OCI-LY1 (cell line): ENCODE measurements at regions not wholly inside any gene's neighbourhood (a gene's known extent, or its start where the extent isn't known, plus 50 kb on each side); places are given as distances from the start of the nearest gene placed in this dataset.

Experiments
- H2AFZ ChIP-seq: fragments of 200-600 bp; sonication (generic), shearing (Covaris generic); 2 replicates; pipeline ENCODE4 v1.6.0; 2014; ENCODE audit warnings: antibody characterized with exemption, mild to moderate bottlenecking, low read length
- H3F3A ChIP-seq: fragments of 200-600 bp; sonication (generic), shearing (Covaris generic); 2 replicates; pipeline ENCODE4 v1.6.0; 2014; ENCODE audit warnings: mild to moderate bottlenecking, antibody characterized with exemption, low read length, moderate library complexity; ENCODE audit not compliant: insufficient read depth
- H3K27ac ChIP-seq: fragments of 200-600 bp; sonication (generic); 2 replicates; pipeline ENCODE4 v1.5.1; 2014; ENCODE audit warnings: low read length, mixed run types, mild to moderate bottlenecking, low read depth; ENCODE audit not compliant: poor library complexity, severe bottlenecking
- H3K27me3 ChIP-seq: fragments of 200-600 bp; sonication (generic); 2 replicates; pipeline ENCODE4 v1.6.0; 2014; ENCODE audit warnings: antibody characterized with exemption, mild to moderate bottlenecking, low read length, moderate library complexity; ENCODE audit not compliant: insufficient read depth
- H3K36me3 ChIP-seq: fragments of 200-600 bp; sonication (generic); 2 replicates; pipeline ENCODE4 v1.6.1; 2014; ENCODE audit warnings: mild to moderate bottlenecking, antibody characterized with exemption, low read length, moderate library complexity, mixed read lengths; ENCODE audit not compliant: insufficient read depth
- H3K4me1 ChIP-seq: fragments of 200-600 bp; sonication (generic); 2 replicates; pipeline ENCODE4 v1.5.1; 2014; ENCODE audit warnings: mild to moderate bottlenecking, low read length, moderate library complexity; ENCODE audit not compliant: insufficient read depth, severe bottlenecking
- H3K4me2 ChIP-seq: fragments of 200-600 bp; sonication (generic), shearing (Covaris generic); 2 replicates; pipeline ENCODE4 v1.6.1; 2014; ENCODE audit warnings: low read length
- H3K4me3 ChIP-seq: fragments of 200-600 bp; sonication (generic); 2 replicates; pipeline ENCODE4 v1.5.1; 2014; ENCODE audit warnings: low read length, low read depth, mild to moderate bottlenecking, mixed read lengths; ENCODE audit not compliant: poor library complexity, severe bottlenecking
- H3K79me2 ChIP-seq: fragments of 200-600 bp; shearing (Covaris generic); 2 replicates; pipeline ENCODE4 v1.6.1; 2016; ENCODE audit warnings: mixed run types, low read length, mixed read lengths; ENCODE audit not compliant: insufficient read depth
- H3K9ac ChIP-seq: fragments of 200-600 bp; sonication (generic), shearing (Covaris generic); 2 replicates; pipeline ENCODE4 v1.6.1; 2014; ENCODE audit warnings: mild to moderate bottlenecking, low read length, mixed read lengths
- H3K9me2 ChIP-seq: fragments of 200-600 bp; sonication (generic), shearing (Covaris generic); 2 replicates; pipeline ENCODE4 v1.6.1; 2014; ENCODE audit warnings: low read depth, mild to moderate bottlenecking, low read length, mixed read lengths
- H3K9me3 ChIP-seq: fragments of 200-600 bp; shearing (Covaris generic); 2 replicates; pipeline ENCODE4 v1.6.1; 2014; ENCODE audit warnings: low read length, mixed read lengths
- H4K20me1 ChIP-seq: fragments of 200-600 bp; sonication (generic), shearing (Covaris generic); 2 replicates; pipeline ENCODE4 v1.6.0; 2016; ENCODE audit warnings: mild to moderate bottlenecking, low read length; ENCODE audit not compliant: insufficient read depth
- EZH2 ChIP-seq: fragments of 200-600 bp; sonication (generic), shearing (Covaris generic); IDR thresholded peaks from 2 replicates; pipeline ENCODE4 v1.8.0; 2017; ENCODE audit warnings: borderline replicate concordance, mixed run types, mild to moderate bottlenecking, antibody characterized with exemption, low read length, moderate library complexity, mixed read lengths
- TF ChIP-seq, protein P1 (sequence below): fragments of 200-600 bp; sonication (generic), shearing (Covaris generic); IDR thresholded peaks from 2 replicates; pipeline ENCODE4 v1.5.1; 2017; ENCODE audit warnings: mild to moderate bottlenecking, antibody characterized with exemption, low read length, moderate library complexity, mixed read lengths

DNA sequence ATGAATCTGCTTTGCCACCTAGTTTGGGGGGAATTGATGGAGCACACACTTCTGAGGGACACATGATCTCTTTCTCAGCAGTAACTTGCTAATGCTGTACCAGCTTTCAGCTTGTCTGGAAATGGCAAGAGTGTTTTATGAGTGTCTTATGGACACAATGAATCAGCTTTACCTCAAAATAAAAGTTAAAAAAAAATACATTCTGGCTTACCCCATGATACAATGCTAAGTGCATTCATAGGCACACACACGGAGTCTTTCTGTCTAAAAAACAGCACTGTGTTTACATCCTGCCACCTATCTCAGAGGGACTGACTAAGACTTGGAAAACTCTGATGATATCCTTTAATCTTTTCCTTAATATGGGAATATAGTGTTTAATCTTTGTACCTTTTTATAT is 455.5 kb upstream of the ADAMTS5 start:
- Histone ChIP-seq H3K9me2 (no peaks in the 10 kb centered on the region), H4K20me1 (no peaks in the 10 kb centered on the region), H3K4me2 (no peak overlapping the region), H3K4me3 (no peak overlapping the region), H3K27me3 (no peaks in the 10 kb centered on the region), H3K9ac (no peak overlapping the region), H3K4me1 (no peaks in the 10 kb centered on the region), H3F3A (no peaks in the 10 kb centered on the region), H2AFZ (no peak overlapping the region), H3K36me3 (no peaks in the 10 kb centered on the region), H3K79me2 (no peaks in the 10 kb centered on the region), H3K9me3 (no peaks in the 10 kb centered on the region), H3K27ac (no peak overlapping the region)
- no peak for TF ChIP-seq EZH2
- TF ChIP-seq, protein P1, sequence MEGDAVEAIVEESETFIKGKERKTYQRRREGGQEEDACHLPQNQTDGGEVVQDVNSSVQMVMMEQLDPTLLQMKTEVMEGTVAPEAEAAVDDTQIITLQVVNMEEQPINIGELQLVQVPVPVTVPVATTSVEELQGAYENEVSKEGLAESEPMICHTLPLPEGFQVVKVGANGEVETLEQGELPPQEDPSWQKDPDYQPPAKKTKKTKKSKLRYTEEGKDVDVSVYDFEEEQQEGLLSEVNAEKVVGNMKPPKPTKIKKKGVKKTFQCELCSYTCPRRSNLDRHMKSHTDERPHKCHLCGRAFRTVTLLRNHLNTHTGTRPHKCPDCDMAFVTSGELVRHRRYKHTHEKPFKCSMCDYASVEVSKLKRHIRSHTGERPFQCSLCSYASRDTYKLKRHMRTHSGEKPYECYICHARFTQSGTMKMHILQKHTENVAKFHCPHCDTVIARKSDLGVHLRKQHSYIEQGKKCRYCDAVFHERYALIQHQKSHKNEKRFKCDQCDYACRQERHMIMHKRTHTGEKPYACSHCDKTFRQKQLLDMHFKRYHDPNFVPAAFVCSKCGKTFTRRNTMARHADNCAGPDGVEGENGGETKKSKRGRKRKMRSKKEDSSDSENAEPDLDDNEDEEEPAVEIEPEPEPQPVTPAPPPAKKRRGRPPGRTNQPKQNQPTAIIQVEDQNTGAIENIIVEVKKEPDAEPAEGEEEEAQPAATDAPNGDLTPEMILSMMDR: no peak

DNA sequence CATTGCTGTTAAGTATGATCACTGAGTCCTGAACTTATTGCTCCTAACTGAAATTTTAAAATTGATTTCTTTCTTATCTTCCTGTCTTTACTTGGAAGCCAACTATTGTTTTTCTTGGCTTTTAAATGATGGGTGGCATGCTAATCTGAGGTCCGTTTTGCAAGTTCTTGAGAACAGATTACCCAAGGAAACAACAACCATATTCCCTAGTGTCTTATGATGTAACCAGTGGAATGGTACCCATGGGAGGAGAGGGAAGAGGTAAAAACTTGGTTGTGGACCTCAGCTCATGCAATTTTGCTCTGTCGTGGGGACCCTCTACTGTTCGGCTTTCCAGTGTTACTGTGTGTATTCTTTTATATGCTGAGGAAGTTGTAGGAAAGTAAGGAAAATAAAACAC is 454.8 kb upstream of the ADAMTS5 start:
- Histone ChIP-seq H2AFZ (no peak overlapping the region), H3K4me1 (no peaks in the 10 kb centered on the region), H3K27me3 (no peaks in the 10 kb centered on the region), H3F3A (no peaks in the 10 kb centered on the region), H3K9me3 (no peaks in the 10 kb centered on the region), H3K36me3 (no peaks in the 10 kb centered on the region), H4K20me1 (no peaks in the 10 kb centered on the region), H3K9me2 (no peaks in the 10 kb centered on the region), H3K9ac (no peak overlapping the region), H3K4me3 (no peak overlapping the region), H3K79me2 (no peaks in the 10 kb centered on the region), H3K27ac (no peak overlapping the region), H3K4me2 (no peak overlapping the region)
- TF ChIP-seq, protein P1: no peak
- TF ChIP-seq EZH2: no peak

DNA sequence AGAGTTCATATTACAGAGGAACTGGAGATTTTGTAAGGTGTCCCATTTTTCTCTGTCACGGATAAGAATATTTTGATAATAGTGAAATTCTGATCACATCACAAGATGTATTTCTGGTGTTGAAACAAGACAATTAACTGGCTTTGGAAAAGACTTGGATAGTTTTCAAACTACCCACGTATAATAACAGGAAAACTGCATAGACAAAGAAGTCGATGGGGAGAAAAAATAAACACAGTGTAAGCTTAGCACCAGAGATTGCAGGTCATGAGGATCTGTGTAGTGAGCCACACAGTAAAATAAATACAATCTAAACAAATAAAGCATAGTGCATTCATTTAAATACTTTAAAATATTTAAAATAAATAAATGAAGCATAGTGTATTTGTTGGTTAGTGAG is 452.3 kb upstream of the ADAMTS5 start:
- H3K9me2 ChIP-seq: no peaks in the 10 kb centered on the region
- no peaks in the 10 kb centered on the region for H3K27me3 ChIP-seq
- H3K4me3 ChIP-seq: no peak overlapping the region
- TF ChIP-seq, protein P1: no peak
- TF ChIP-seq EZH2: no peak
- H3K36me3 ChIP-seq: no peaks in the 10 kb centered on the region
- H4K20me1 ChIP-seq: no peaks in the 10 kb centered on the region
- no peak overlapping the region for H3K9ac ChIP-seq
- H3K9me3 ChIP-seq: no peaks in the 10 kb centered on the region
- no peak overlapping the region for H3K4me2 ChIP-seq
- H3F3A ChIP-seq: no peaks in the 10 kb centered on the region
- no peaks in the 10 kb centered on the region for H3K4me1 ChIP-seq
- no peak overlapping the region for H3K27ac ChIP-seq
- H2AFZ ChIP-seq: no peak overlapping the region
- no peaks in the 10 kb centered on the region for H3K79me2 ChIP-seq
